HFFc6 (cell line): ENCODE measurements at regions not wholly inside any gene's neighbourhood (a gene's known extent, or its start where the extent isn't known, plus 50 kb on each side); places are given as distances from the start of the nearest gene placed in this dataset.

ENCODE experiments used
- DNase-seq: peaks from one replicate; pipeline ENCODE4 v3.0.0-alpha.2; 2018
- H3K27ac Mint-ChIP-seq: 2 replicates; pipeline ENCODE4 v1.8.0; 2020; ENCODE audit warnings: mild to moderate bottlenecking, mixed read lengths
- H3K27me3 Mint-ChIP-seq: 2 replicates; pipeline ENCODE4 v1.8.0; 2021; ENCODE audit warnings: mild to moderate bottlenecking, moderate library complexity, mixed read lengths; ENCODE audit not compliant: insufficient read depth
- H3K36me3 Mint-ChIP-seq: 2 replicates; pipeline ENCODE4 v1.8.0; 2021; ENCODE audit warnings: low read depth, mixed read lengths
- H3K4me1 Mint-ChIP-seq: 2 replicates; pipeline ENCODE4 v1.8.0; 2020; ENCODE audit warnings: low read depth, mixed read lengths
- H3K4me3 Mint-ChIP-seq: 2 replicates; pipeline ENCODE4 v1.8.0; 2020; ENCODE audit warnings: mild to moderate bottlenecking, moderate library complexity, mixed read lengths
- H3K9me3 Mint-ChIP-seq: 2 replicates; pipeline ENCODE4 v1.8.0; 2020; ENCODE audit warnings: mild to moderate bottlenecking, mixed read lengths
- CTCF ChIP-seq: fragments of 200-600 bp; sonication (generic); IDR thresholded peaks from 2 replicates; pipeline ENCODE4 v1.5.0; 2021; ENCODE audit warnings: antibody characterized with exemption, mild to moderate bottlenecking

GRCh38 chr5:2330325-2331130, 420.9 kb downstream of the IRX2 start:
- no peaks in the 10 kb centered on the region for H3K27me3 Mint-ChIP-seq
- DNase-seq: no peak
- H3K9me3 Mint-ChIP-seq: peaks cover 72% of the 10 kb centered on the region
- H3K27ac Mint-ChIP-seq: no peak overlapping the region
- H3K4me3 Mint-ChIP-seq: no peak overlapping the region
- TF ChIP-seq CTCF: no peak
- peaks cover 11% of the 10 kb centered on the region; the same call in 1 of the 2 replicates for H3K36me3 Mint-ChIP-seq
- H3K4me1 Mint-ChIP-seq: no peaks in the 10 kb centered on the region

GRCh38 chr5:2329741-2330140, 421.7 kb downstream of the IRX2 start:
- H3K27me3 Mint-ChIP-seq: no peaks in the 10 kb centered on the region
- DNase-seq: no peak
- H3K9me3 Mint-ChIP-seq: peaks cover 76% of the 10 kb centered on the region
- H3K36me3 Mint-ChIP-seq: peaks cover 11% of the 10 kb centered on the region; the same call in 1 of the 2 replicates
- H3K4me3 Mint-ChIP-seq: no peak overlapping the region
- H3K4me1 Mint-ChIP-seq: no peaks in the 10 kb centered on the region
- no peak overlapping the region for H3K27ac Mint-ChIP-seq
- TF ChIP-seq CTCF: no peak

DNA sequence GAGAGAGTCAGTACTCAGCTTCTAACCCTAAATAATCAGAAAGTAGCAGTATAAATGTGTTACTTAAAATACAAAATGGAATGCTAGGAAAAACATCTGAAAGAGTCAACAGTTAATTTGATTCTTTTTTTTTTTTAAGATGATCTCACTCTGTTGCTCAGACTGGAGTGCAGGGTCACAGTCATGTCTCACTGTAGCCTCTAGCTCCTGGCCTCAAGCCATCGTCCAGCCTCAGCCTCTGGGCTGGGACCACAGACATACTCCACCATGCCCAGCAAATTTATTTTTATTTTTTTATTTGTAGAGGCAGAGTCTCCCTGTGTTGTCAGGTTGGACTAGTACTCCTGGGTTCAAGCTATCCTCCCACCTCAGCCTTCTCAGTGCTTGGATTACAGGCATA, 424.9 kb downstream of the IRX2 start:
- no peak for DNase-seq
- H3K27ac Mint-ChIP-seq: no peak overlapping the region
- H3K27me3 Mint-ChIP-seq: no peaks in the 10 kb centered on the region
- H3K4me1 Mint-ChIP-seq: no peaks in the 10 kb centered on the region
- H3K4me3 Mint-ChIP-seq: no peak overlapping the region
- TF ChIP-seq CTCF: no peak
- peaks cover 14% of the 10 kb centered on the region for H3K36me3 Mint-ChIP-seq
- peaks cover 61% of the 10 kb centered on the region for H3K9me3 Mint-ChIP-seq

DNA sequence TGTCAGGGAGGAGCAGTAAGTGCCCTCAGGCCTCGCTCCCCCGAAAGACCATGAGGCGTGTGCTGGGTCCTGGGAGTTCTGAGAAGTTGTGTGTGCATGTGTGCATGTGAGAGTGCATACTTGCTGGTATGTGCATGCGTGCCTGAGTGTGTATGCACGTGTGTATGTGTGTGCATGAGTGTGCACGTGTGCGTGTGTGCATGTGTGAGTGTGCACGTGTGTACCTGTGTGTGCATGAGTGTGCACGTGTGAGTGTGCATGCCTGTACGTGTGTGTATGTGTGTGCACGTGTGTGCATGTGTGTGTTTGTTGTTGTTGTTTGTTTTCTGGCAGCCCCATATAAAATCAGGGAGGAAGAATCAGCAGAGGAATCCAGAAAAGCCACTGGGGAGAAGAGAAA, 426.7 kb downstream of the IRX2 start:
- Mint-ChIP-seq H3K27me3 (no peaks in the 10 kb centered on the region), H3K36me3 (peaks cover 13% of the 10 kb centered on the region), H3K27ac (no peak overlapping the region), H3K4me1 (no peaks in the 10 kb centered on the region), H3K9me3 (peaks cover 51% of the 10 kb centered on the region), H3K4me3 (no peak overlapping the region)
- DNase-seq: no peak
- TF ChIP-seq CTCF: no peak

- no peak for TF ChIP-seq CTCF
- H3K4me3 Mint-ChIP-seq: no peak overlapping the region
- no peaks in the 10 kb centered on the region for H3K27me3 Mint-ChIP-seq
- H3K9me3 Mint-ChIP-seq: peaks cover 37% of the 10 kb centered on the region
- no peak overlapping the region for H3K27ac Mint-ChIP-seq
- no peak for DNase-seq
- no peaks in the 10 kb centered on the region for H3K4me1 Mint-ChIP-seq
- peaks cover 8% of the 10 kb centered on the region for H3K36me3 Mint-ChIP-seq
Observed at GRCh38 chr5:2320611-2321010, 430.9 kb downstream of the IRX2 start.
